ENCODE measurements at regions not wholly inside any gene's neighbourhood (a gene's known extent, or its start where the extent isn't known, plus 50 kb on each side); places are given as distances from the start of the nearest gene placed in this dataset.

- DNase-seq (ENCODE audit: low read depth) = no peak
- no peak overlapping the region for H3K4me3 ChIP-seq (ENCODE audit: low read depth, low read length)
- TF ChIP-seq CTCF (IDR thresholded peaks at IDR 0.05; ENCODE audit: low read depth, low read length, missing control alignments) = no peak
Observed at GRCh38 chr3:77943598-77943997, 903.7 kb downstream of the ROBO2 start.

GRCh38 chr3:77945320-77945719 lies 905.4 kb downstream of the ROBO2 start:
- TF ChIP-seq CTCF (IDR thresholded peaks at IDR 0.05; ENCODE audit: low read depth, low read length, missing control alignments) = no peak
- H3K4me3 ChIP-seq (ENCODE audit: low read depth, low read length) = no peak overlapping the region
- no peak for DNase-seq (ENCODE audit: low read depth)

GRCh38 chr3:77947671-77948070 lies 907.8 kb downstream of the ROBO2 start:
- DNase-seq (ENCODE audit: low read depth) = no peak
- H3K4me3 ChIP-seq (ENCODE audit: low read depth, low read length) = no peak overlapping the region
- TF ChIP-seq CTCF (IDR thresholded peaks at IDR 0.05; ENCODE audit: low read depth, low read length, missing control alignments) = no peak

GRCh38 chr3:77967621-77968020 lies 927.7 kb downstream of the ROBO2 start:
- no peak overlapping the region for H3K4me3 ChIP-seq (ENCODE audit: low read depth, low read length)
- TF ChIP-seq CTCF (IDR thresholded peaks at IDR 0.05; ENCODE audit: low read depth, low read length, missing control alignments) = no peak
- DNase-seq (ENCODE audit: low read depth) = no peak

- no peak overlapping the region for H3K4me3 ChIP-seq (ENCODE audit: low read depth, low read length)
- no peak for TF ChIP-seq CTCF (IDR thresholded peaks at IDR 0.05; ENCODE audit: low read depth, low read length, missing control alignments)
- no peak for DNase-seq (ENCODE audit: low read depth)
Observed at GRCh38 chr3:77976079-77976478, 936.2 kb downstream of the ROBO2 start.

- TF ChIP-seq CTCF (IDR thresholded peaks at IDR 0.05; ENCODE audit: low read depth, low read length, missing control alignments) = no peak
- no peak overlapping the region for H3K4me3 ChIP-seq (ENCODE audit: low read depth, low read length)
- no peak for DNase-seq (ENCODE audit: low read depth)
Observed at GRCh38 chr3:78003090-78003489, 963.2 kb downstream of the ROBO2 start.

- DNase-seq (ENCODE audit: low read depth) = no peak
- H3K4me3 ChIP-seq (ENCODE audit: low read depth, low read length) = no peak overlapping the region
- no peak for TF ChIP-seq CTCF (IDR thresholded peaks at IDR 0.05; ENCODE audit: low read depth, low read length, missing control alignments)
Observed at GRCh38 chr3:78004571-78004970, 964.7 kb downstream of the ROBO2 start.

Measured in GM12864 (cell line).